DND-41 (cell line): ENCODE measurements at regions not wholly inside any gene's neighbourhood (a gene's known extent, or its start where the extent isn't known, plus 50 kb on each side); places are given as distances from the start of the nearest gene placed in this dataset.

ENCODE experiments used
- CTCF ChIP-seq: IDR thresholded peaks from 2 replicates; pipeline ENCODE4 v1.5.1; 2012; ENCODE audit warnings: borderline replicate concordance, low read length, moderate library complexity, mild to moderate bottlenecking; ENCODE audit not compliant: poor library complexity, severe bottlenecking; ENCODE audit errors: extremely low read depth
- EZH2 ChIP-seq: IDR thresholded peaks from 3 replicates; pipeline ENCODE4 v1.6.1; 2012; ENCODE audit warnings: borderline replicate concordance, low read depth, mild to moderate bottlenecking, moderate library complexity, low read length, inconsistent platforms; ENCODE audit not compliant: severe bottlenecking

DNA sequence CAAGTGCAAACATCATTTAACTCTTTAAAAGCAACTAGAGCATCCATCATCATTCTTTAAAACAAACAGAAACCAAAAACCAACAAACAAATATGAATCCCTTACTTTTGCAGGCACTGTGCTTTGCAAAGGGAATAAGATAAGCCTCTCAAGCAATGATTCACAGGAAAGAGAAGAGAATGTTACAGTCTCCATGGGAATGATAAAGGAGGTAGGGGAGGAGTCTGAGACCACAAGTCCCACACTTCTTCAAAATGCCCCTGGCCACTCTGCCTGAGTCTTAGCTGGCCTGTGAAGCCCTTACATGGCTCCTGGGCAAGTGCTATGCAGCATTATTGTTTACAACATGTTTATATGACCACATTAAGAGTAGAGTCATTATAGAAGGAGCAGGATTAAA is 257.7 kb upstream of the MARCKS start:
- TF ChIP-seq CTCF (no peak), EZH2 (no peak)
